ENCODE measurements at regions not wholly inside any gene's neighbourhood (a gene's known extent, or its start where the extent isn't known, plus 50 kb on each side); places are given as distances from the start of the nearest gene placed in this dataset.

GRCh38 chr11:112464949-112465348 is 204.3 kb upstream of the PLET1 start:
- Histone ChIP-seq H3K4me3 (replicated peaks in 1 of 2; ENCODE audit: low read depth in 1 of 2, low read length in 2 of 2) (no peak overlapping the region), H3K79me2 (ENCODE audit: insufficient read depth, low read length) (no peaks in the 10 kb centered on the region), H3K27ac (ENCODE audit: low read depth, low read length) (no peak overlapping the region), H3K9me3 (ENCODE audit: control insufficient read depth in 1 of 2, insufficient read depth in 1 of 2, low read depth in 1 of 2, low read length in 2 of 2) (no peaks in the 10 kb centered on the region), H2AFZ (ENCODE audit: low read depth, low read length, poor library complexity, severe bottlenecking) (no peak overlapping the region), H3K4me2 (ENCODE audit: low read length) (no peak overlapping the region), H3K27me3 (ENCODE audit: insufficient read depth, low read length) (peaks cover 14% of the 10 kb centered on the region), H3K4me1 (ENCODE audit: control insufficient read depth in 1 of 2, insufficient read depth in 2 of 2, low read length in 2 of 2) (no peaks in the 10 kb centered on the region), H4K20me1 (ENCODE audit: insufficient read depth) (no peaks in the 10 kb centered on the region), H3K36me3 (ENCODE audit: control insufficient read depth in 1 of 2, insufficient read depth in 2 of 2, low read length in 2 of 2) (no peaks in the 10 kb centered on the region), H3K9ac (ENCODE audit: low read length) (no peak overlapping the region), H3K9me2 (ENCODE audit: insufficient read depth) (no peaks in the 10 kb centered on the region)
- ATAC-seq (no peak), DNase-seq (ENCODE audit: low read depth, low spot score) (no peak)
- TF ChIP-seq EZH2 (IDR thresholded peaks at IDR 0.05) (no peak), POLR2AphosphoS5 (IDR thresholded peaks at IDR 0.05; ENCODE audit: low read depth, low read length) (no peak), MAX (IDR thresholded peaks at IDR 0.05) (no peak)
- intact Hi-C loops (cut with micrococcal nuclease): no loop called here
- POLR2A ChIA-PET: no interaction called here
- CTCF ChIA-PET: no interaction called here
- no TSS peak for BruUV-seq (replicated peaks)
- RAD21 ChIA-PET (ENCODE audit: low non-redundant PET in 1 of 2, low total read pairs in 2 of 2, uncharacterized antibody in 2 of 2, unreplicated experiment in 2 of 2): no interaction called here

- Histone ChIP-seq H3K36me3 (ENCODE audit: control insufficient read depth in 1 of 2, insufficient read depth in 2 of 2, low read length in 2 of 2) (no peaks in the 10 kb centered on the region), H3K9me2 (ENCODE audit: insufficient read depth) (no peaks in the 10 kb centered on the region), H3K4me3 (replicated peaks in 1 of 2; ENCODE audit: low read depth in 1 of 2, low read length in 2 of 2) (no peak overlapping the region), H2AFZ (ENCODE audit: low read depth, low read length, poor library complexity, severe bottlenecking) (no peak overlapping the region), H3K79me2 (ENCODE audit: insufficient read depth, low read length) (no peaks in the 10 kb centered on the region), H3K9me3 (ENCODE audit: control insufficient read depth in 1 of 2, insufficient read depth in 1 of 2, low read depth in 1 of 2, low read length in 2 of 2) (no peaks in the 10 kb centered on the region), H3K27me3 (ENCODE audit: insufficient read depth, low read length) (peaks cover 19% of the 10 kb centered on the region), H4K20me1 (ENCODE audit: insufficient read depth) (no peaks in the 10 kb centered on the region), H3K27ac (ENCODE audit: low read depth, low read length) (no peak overlapping the region), H3K4me1 (ENCODE audit: control insufficient read depth in 1 of 2, insufficient read depth in 2 of 2, low read length in 2 of 2) (no peaks in the 10 kb centered on the region), H3K9ac (ENCODE audit: low read length) (no peak overlapping the region), H3K4me2 (ENCODE audit: low read length) (no peak overlapping the region)
- ATAC-seq (no peak), DNase-seq (ENCODE audit: low read depth, low spot score) (no peak)
- POLR2A ChIA-PET: no interaction called here
- RAD21 ChIA-PET (ENCODE audit: low non-redundant PET in 1 of 2, low total read pairs in 2 of 2, uncharacterized antibody in 2 of 2, unreplicated experiment in 2 of 2): no interaction called here
- CTCF ChIA-PET: no interaction called here
- no peak for TF ChIP-seq YY1 (IDR thresholded peaks at IDR 0.05; ENCODE audit: extremely low read depth, insufficient replicate concordance, low read depth, low read length)
- TF ChIP-seq, protein P1, sequence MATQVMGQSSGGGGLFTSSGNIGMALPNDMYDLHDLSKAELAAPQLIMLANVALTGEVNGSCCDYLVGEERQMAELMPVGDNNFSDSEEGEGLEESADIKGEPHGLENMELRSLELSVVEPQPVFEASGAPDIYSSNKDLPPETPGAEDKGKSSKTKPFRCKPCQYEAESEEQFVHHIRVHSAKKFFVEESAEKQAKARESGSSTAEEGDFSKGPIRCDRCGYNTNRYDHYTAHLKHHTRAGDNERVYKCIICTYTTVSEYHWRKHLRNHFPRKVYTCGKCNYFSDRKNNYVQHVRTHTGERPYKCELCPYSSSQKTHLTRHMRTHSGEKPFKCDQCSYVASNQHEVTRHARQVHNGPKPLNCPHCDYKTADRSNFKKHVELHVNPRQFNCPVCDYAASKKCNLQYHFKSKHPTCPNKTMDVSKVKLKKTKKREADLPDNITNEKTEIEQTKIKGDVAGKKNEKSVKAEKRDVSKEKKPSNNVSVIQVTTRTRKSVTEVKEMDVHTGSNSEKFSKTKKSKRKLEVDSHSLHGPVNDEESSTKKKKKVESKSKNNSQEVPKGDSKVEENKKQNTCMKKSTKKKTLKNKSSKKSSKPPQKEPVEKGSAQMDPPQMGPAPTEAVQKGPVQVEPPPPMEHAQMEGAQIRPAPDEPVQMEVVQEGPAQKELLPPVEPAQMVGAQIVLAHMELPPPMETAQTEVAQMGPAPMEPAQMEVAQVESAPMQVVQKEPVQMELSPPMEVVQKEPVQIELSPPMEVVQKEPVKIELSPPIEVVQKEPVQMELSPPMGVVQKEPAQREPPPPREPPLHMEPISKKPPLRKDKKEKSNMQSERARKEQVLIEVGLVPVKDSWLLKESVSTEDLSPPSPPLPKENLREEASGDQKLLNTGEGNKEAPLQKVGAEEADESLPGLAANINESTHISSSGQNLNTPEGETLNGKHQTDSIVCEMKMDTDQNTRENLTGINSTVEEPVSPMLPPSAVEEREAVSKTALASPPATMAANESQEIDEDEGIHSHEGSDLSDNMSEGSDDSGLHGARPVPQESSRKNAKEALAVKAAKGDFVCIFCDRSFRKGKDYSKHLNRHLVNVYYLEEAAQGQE (IDR thresholded peaks at IDR 0.05; ENCODE audit: low read depth): no peak
- TF ChIP-seq SIN3A (IDR thresholded peaks at IDR 0.05; ENCODE audit: low read depth): no peak
- TF ChIP-seq EGR1 (IDR thresholded peaks at IDR 0.05; ENCODE audit: low read depth): no peak
- no peak for TF ChIP-seq EZH2 (IDR thresholded peaks at IDR 0.05)
- TF ChIP-seq SP1 (IDR thresholded peaks at IDR 0.05; ENCODE audit: low read depth): no peak
- no peak for TF ChIP-seq SRF (IDR thresholded peaks at IDR 0.05; ENCODE audit: low read depth)
- no peak for TF ChIP-seq ZFX (IDR thresholded peaks at IDR 0.05)
- intact Hi-C loops (cut with micrococcal nuclease): no loop called here
- BruUV-seq (replicated peaks): no TSS peak
Measured at GRCh38 chr11:112465433-112466024, 204.9 kb upstream of the PLET1 start.

Data from HCT116 (cell line).